Sciatic nerve (tissue), 2 donors: ENCODE measurements at regions not wholly inside any gene's neighbourhood (a gene's known extent, or its start where the extent isn't known, plus 50 kb on each side); places are given as distances from the start of the nearest gene placed in this dataset.
"Not testable (repeated sequence)": the region's sequence is repeated elsewhere in the genome, so short reads cannot be mapped to it uniquely, and the experiment has no call there.

Source experiments
- ATAC-seq: fragments of 200-7000 bp; cut with Tn5 transposase; one replicate; pipeline ENCODE4 v1.9.1; 2020; ENCODE audit warnings: mild to moderate bottlenecking, moderate library complexity
- DNase-seq: peaks from one replicate; pipeline ENCODE4 v3.0.0-alpha.2; 2020; ENCODE audit warnings: low spot score
- intact Hi-C: fragments of 100-400 bp; cut with DNase I; formaldehyde crosslinking; loops from one replicate; pipeline ENCODE4 v1.14.2; 2022
- donor health status: DM: no; HTN: no; CAD: no.
- donor health status: DM: no; HTN: no; CAD: no.

DNA sequence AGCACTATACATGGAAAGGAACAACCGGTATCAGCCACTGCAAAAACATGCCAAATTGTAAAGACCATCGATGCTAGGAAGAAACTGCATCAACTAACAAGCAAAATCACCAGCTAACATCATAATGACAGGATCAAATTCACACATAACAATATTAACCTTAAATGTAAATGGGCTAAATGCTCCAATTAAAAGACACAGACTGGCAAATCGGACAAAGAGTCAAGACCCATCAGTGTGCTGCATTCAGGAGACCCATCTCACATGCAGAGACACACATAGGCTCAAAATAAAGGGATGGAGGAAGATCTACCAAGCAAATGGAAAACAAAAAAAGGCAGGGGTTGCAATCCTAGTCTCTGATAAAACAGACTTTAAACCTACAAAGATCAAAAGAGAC is 413.8 kb downstream of the ZEB2 start:
- DNase-seq, intact Hi-C loops, ATAC-seq: not testable (repeated sequence)

- intact Hi-C loops = no loop called here
- no peak for DNase-seq
- no peak for ATAC-seq
Observed at GRCh38 chr2:144102386-144102785, 417.5 kb downstream of the ZEB2 start.

DNA sequence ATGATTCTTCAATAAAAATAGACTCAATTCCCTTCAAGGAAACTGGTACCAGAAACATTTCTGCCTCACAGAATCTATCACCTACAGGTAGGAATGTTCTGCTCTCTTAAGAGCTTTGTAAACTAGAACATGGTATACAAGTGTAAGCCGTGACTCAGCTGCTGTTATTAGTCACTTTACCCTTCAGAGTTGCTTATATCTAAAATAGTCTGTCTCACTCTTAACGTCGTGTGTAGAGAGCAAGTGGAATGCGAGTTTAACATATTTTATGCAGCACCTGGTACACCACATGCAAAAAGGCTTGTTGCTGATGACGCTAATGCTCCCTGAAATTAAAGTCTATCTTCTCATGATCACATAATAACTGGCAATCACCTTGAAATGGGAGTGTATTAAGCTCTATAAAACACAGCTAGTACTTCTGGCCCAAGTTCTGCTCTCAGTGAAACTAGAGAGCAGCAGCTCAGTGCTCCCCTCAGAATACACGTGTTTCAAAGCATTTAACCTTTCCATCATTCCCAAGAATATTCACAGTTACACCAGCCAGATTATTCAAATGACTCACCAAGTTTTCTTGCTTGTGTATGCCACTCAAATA is 420.0 kb downstream of the ZEB2 start:
- ATAC-seq = no peak
- intact Hi-C loops = no loop called here
- no peak for DNase-seq

GRCh38 chr2:144099340-144099739 is 420.6 kb downstream of the ZEB2 start:
- DNase-seq (no peak), ATAC-seq (no peak)
- intact Hi-C loops = no loop called here

DNA sequence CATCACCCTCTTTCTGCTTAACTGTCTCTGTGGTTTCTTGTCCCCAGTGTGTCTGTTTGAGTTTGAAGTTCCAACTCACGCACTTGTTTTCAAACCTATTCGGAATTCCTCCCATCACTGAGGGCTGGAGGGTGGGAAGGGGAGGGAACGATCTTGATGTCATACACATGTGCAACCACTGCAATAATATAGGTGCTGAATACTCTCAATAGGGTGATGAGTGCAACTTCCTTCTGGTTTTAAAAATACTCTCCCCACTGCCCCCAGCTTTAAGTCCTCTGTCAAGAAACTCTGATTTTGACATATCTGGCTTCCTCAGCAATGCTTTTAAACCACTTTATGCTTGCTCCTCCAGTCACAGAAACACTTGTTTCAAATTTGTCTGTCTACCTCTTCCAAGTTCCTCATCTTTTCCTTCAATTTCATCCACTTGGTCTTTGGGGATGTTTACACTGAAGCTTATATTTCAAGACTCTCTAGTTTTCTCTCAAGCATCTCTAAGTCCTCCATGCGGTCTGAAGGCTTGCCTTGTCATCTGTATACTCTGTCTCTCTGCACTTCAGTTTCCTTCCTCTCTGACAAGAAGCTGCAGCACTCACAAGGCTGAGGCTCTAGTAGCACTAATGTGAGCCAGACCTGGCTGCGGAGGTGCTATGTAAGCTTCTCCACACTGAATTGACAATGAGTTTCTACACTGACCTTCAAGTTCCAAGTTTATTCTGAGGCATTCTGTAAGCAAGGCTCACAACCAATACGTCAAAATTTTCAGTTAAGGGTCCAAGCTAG is 422.3 kb downstream of the ZEB2 start:
- DNase-seq (no peak), ATAC-seq (no peak)
- intact Hi-C loops = no loop called here

DNA sequence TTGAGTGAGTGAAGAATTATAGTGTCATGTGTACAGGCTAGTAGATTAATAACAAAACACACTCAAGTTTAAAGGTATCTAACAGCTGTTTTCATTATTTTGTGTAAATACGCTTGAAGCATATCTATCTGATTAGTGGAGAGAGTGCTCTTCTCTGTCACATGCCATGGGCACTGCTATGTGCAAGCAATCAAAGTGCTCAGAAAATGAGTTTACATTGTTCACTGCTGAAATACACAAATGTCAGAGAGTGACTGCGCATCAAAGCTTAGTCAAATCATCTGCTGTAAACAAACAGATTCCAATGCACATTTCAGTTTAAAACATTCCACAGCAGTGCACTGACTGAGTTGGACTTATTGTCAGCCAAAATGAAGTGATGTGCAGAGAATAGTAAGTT is 423.4 kb downstream of the ZEB2 start:
- intact Hi-C loops = no loop called here
- DNase-seq = no peak
- no peak for ATAC-seq

GRCh38 chr2:144094408-144095151 is 425.3 kb downstream of the ZEB2 start:
- ATAC-seq (no peak), DNase-seq (no peak)
- intact Hi-C loops = no loop called here

GRCh38 chr2:144091622-144092021 is 428.3 kb downstream of the ZEB2 start:
- intact Hi-C loops = no loop called here
- no peak for DNase-seq
- no peak for ATAC-seq

- intact Hi-C loops = no loop called here
- ATAC-seq = no peak
Observed at GRCh38 chr2:144088863-144089262, 431.1 kb downstream of the ZEB2 start.

DNA sequence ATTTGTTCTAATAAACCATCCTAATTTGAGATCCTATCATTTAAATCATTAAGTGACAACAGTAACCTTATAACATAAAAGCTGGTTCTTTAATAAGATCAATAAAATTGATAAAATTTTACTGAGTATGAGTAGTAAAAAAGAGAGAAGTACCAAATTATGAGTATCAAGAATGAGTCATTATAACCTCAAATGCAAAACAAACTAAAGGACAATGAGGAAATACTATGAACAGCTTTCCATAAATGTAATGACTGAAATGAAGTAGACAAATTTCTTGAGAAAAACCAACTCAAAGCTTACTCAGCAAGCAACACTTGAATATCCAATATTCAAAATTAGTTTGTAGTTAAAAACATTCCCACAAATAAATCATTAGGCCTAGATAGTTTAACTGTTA is 433.0 kb downstream of the ZEB2 start:
- no peak for DNase-seq
- ATAC-seq = no peak
- intact Hi-C loops = no loop called here

More at GRCh38 chr2:144088863-144089262, 431.1 kb downstream of the ZEB2 start:
- DNase-seq = no peak

- intact Hi-C loops = no loop called here
- DNase-seq = no peak
- no peak for ATAC-seq
Observed at GRCh38 chr2:144085016-144085415, 434.9 kb downstream of the ZEB2 start.

DNA sequence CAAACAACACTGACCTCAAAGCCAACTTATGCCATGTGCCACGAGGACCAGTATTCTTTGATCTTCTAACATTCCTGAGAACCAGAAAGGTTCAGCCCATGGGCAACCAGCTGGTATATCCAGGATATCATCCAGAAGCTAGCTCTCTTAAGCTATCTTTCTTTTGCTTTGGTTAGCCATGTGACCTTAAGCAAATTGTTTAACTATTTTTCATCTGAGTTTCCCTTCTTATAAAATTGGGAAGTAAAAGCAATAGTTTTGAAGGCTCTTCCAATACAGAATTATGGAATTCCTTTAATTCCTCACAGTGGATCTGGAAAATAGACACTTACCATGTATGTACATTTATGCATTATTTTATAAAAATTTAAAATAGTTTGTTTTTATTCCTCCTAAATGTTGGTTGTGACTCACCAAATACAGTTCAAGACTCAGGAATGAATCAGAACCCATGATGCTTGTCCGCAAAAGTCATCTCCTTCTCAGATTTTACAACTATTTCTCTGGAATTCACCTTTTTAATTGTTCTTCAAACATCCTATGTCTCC is 435.7 kb downstream of the ZEB2 start:
- DNase-seq = no peak
- intact Hi-C loops = no loop called here
- ATAC-seq = no peak

GRCh38 chr2:144083211-144083610 is 436.7 kb downstream of the ZEB2 start:
- ATAC-seq (no peak), DNase-seq (no peak)
- intact Hi-C loops = no loop called here

DNA sequence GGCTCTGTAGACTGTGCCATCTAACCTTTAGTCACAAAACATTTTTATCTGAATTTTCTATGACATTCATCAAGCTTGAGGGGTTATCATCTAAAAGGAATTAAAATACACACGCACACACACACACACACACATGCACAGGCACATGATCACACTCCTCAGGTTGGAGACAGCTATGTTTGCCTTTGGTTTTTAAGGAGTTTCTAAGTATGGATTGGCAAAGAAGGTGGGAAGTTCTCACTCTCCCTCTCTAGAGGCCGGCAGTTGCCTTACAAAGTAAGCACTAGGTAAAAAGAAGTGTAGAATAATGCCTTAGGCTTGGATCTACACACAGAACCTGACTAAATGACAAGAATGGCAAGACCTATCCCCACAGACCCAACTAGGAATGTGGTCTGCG is 437.1 kb downstream of the ZEB2 start:
- DNase-seq = no peak
- intact Hi-C loops = no loop called here
- ATAC-seq = no peak

GRCh38 chr2:144082327-144082726 is 437.6 kb downstream of the ZEB2 start:
- DNase-seq (no peak), ATAC-seq (no peak)
- intact Hi-C loops = no loop called here

GRCh38 chr2:144081272-144081671 is 438.6 kb downstream of the ZEB2 start:
- DNase-seq = no peak
- ATAC-seq = peak; percentile 49
- intact Hi-C loops = no loop called here

GRCh38 chr2:144079803-144080202 is 440.1 kb downstream of the ZEB2 start:
- ATAC-seq (no peak), DNase-seq (no peak)
- intact Hi-C loops = no loop called here

DNA sequence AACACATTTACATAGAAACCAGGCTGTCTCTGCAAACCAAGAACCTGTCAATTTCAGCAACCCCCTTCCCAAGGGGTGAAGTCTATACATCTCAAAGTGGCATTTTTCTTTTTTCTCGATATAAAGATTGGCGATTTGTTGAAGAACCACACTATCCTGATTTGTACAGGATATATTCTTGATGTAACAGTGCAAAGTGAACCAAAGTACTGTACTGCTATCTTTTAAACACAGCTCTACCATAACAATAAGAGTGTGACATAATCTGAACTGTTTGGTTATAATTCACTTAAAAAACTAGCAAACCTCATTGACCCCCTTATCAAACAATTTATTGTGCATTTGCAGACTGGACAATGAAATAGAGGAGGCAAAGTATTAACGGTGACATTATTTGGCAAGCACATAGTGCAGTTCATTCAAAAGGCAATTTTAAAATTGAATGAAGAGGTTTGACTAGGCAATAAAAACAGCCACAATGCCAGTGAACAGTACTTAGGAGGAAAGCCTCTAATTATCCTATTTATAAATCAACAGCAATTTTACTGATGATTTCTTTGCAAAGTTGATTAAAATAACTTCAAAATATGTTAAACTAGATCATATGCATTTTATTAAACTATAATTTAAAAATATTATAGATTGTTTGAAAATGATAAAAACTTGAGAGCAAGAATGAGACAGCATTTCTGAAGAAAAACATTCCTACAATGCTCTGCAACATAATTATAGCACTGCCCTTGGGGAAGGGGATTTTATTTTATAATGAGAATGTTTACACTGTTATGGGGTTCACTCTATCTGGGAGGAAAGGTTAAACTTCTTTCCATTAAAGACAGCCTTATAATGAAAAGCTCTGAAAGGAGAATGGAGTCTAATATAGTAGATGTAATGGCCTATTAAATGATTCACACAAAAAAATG is 440.9 kb downstream of the ZEB2 start:
- intact Hi-C loops = no loop called here
- no peak for ATAC-seq

DNA sequence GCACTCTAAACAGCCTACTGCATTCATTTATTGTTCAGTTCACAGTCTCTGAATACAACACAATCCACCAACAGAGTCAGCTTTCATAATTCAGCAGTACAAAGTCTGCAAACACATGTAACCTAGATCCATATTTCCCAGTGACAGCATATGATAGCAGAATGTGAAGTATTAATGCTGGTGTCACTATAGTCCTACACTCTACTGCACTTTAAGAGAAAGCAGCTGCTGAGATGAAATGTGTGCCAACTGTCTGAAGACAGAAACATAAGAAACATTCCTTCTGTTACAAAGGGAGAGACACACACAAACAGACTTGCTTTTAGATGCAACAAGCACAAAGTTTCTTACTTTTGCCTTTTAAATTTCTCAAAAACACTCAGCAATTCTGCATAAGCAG is 441.8 kb downstream of the ZEB2 start:
- DNase-seq (no peak), ATAC-seq (peak; percentile 24)
- intact Hi-C loops = no loop called here

More for the DNA sequence above, 440.9 kb downstream of the ZEB2 start:
- no peak for DNase-seq
